Suppressor macrophage treated with lipopolysaccharide for 4 hours (primary cell): ENCODE measurements at regions not wholly inside any gene's neighbourhood (a gene's known extent, or its start where the extent isn't known, plus 50 kb on each side); places are given as distances from the start of the nearest gene placed in this dataset.

Source experiments
- DNase-seq: peaks from one replicate; pipeline ENCODE4 v3.0.0-alpha.2; 2020

- DNase-seq = no peak
Observed at GRCh38 chr18:28647961-28648360, 471.0 kb upstream of the CDH2 start.

- no peak for DNase-seq
Observed at GRCh38 chr18:28637897-28638296, 461.0 kb upstream of the CDH2 start.

GRCh38 chr18:28635530-28635929 lies 458.6 kb upstream of the CDH2 start:
- no peak for DNase-seq

- no peak for DNase-seq
Observed at GRCh38 chr18:28626756-28627155, 449.8 kb upstream of the CDH2 start.

GRCh38 chr18:28607991-28608390 lies 431.1 kb upstream of the CDH2 start:
- no peak for DNase-seq

GRCh38 chr18:28606686-28607085 lies 429.8 kb upstream of the CDH2 start:
- no peak for DNase-seq

- DNase-seq = no peak
Observed at GRCh38 chr18:28602391-28602790, 425.5 kb upstream of the CDH2 start.

GRCh38 chr18:28594034-28594433 lies 417.1 kb upstream of the CDH2 start:
- no peak for DNase-seq

- no peak for DNase-seq
Observed at GRCh38 chr18:28588884-28589549, 412.1 kb upstream of the CDH2 start.

- no peak for DNase-seq
Observed at GRCh38 chr18:28584731-28585130, 407.8 kb upstream of the CDH2 start.

- DNase-seq = no peak
Observed at GRCh38 chr18:28582724-28583123, 405.8 kb upstream of the CDH2 start.

- DNase-seq = no peak
Observed at GRCh38 chr18:28581521-28582071, 404.7 kb upstream of the CDH2 start.

- DNase-seq = no peak
Observed at GRCh38 chr18:28576941-28577340, 400.0 kb upstream of the CDH2 start.

GRCh38 chr18:28575123-28575522 lies 398.2 kb upstream of the CDH2 start:
- no peak for DNase-seq

- DNase-seq = no peak
Observed at GRCh38 chr18:28574175-28574574, 397.2 kb upstream of the CDH2 start.

- no peak for DNase-seq
Observed at GRCh38 chr18:28571929-28572328, 395.0 kb upstream of the CDH2 start.

GRCh38 chr18:28560331-28560730 lies 383.4 kb upstream of the CDH2 start:
- no peak for DNase-seq

- no peak for DNase-seq
Observed at GRCh38 chr18:28559511-28559910, 382.6 kb upstream of the CDH2 start.

- no peak for DNase-seq
Observed at GRCh38 chr18:28541934-28542333, 365.0 kb upstream of the CDH2 start.

- no peak for DNase-seq
Observed at GRCh38 chr18:28541276-28541930, 364.5 kb upstream of the CDH2 start.

- no peak for DNase-seq
Observed at GRCh38 chr18:28529644-28530043, 352.7 kb upstream of the CDH2 start.

GRCh38 chr18:28526196-28526595 lies 349.3 kb upstream of the CDH2 start:
- DNase-seq = no peak

GRCh38 chr18:28523758-28524475 lies 347.0 kb upstream of the CDH2 start:
- no peak for DNase-seq

- DNase-seq = no peak
Observed at GRCh38 chr18:28522236-28522635, 345.3 kb upstream of the CDH2 start.
